Nephron progenitor cell (in vitro differentiated cells): ENCODE measurements at regions not wholly inside any gene's neighbourhood (a gene's known extent, or its start where the extent isn't known, plus 50 kb on each side); places are given as distances from the start of the nearest gene placed in this dataset.
"Not testable (repeated sequence)": the region's sequence is repeated elsewhere in the genome, so short reads cannot be mapped to it uniquely, and the experiment has no call there.

Experiments used
- DNase-seq: peaks from one replicate; pipeline ENCODE4 v3.0.0; 2021
- H3K27ac Mint-ChIP-seq: 2 replicates; pipeline ENCODE4 v1.8.0; 2021; ENCODE audit warnings: mild to moderate bottlenecking, moderate library complexity, mixed read lengths
- H3K27me3 Mint-ChIP-seq: 2 replicates; pipeline ENCODE4 v1.8.0; 2021; ENCODE audit warnings: mild to moderate bottlenecking, low read depth, mixed read lengths; ENCODE audit not compliant: poor library complexity
- H3K36me3 Mint-ChIP-seq: 2 replicates; pipeline ENCODE4 v1.8.0; 2021; ENCODE audit warnings: low read depth, mixed read lengths
- H3K4me1 Mint-ChIP-seq: 2 replicates; pipeline ENCODE4 v1.8.0; 2021; ENCODE audit warnings: mixed read lengths
- H3K4me3 Mint-ChIP-seq: 2 replicates; pipeline ENCODE4 v1.8.0; 2021; ENCODE audit warnings: mild to moderate bottlenecking, moderate library complexity, mixed read lengths
- H3K9me3 Mint-ChIP-seq: 2 replicates; pipeline ENCODE4 v1.8.0; 2021; ENCODE audit warnings: mild to moderate bottlenecking, moderate library complexity, mixed read lengths
- CTCF ChIP-seq: fragments of 200-600 bp; sonication (generic); IDR thresholded peaks from 2 replicates; pipeline ENCODE4 v1.5.0; 2021; ENCODE audit warnings: antibody characterized with exemption

GRCh38 chr1:174079796-174080195, 57.6 kb upstream of the RC3H1 start:
- Mint-ChIP-seq H3K36me3 (no peaks in the 10 kb centered on the region), H3K4me1 (peaks cover 11% of the 10 kb centered on the region), H3K9me3 (peaks cover 7% of the 10 kb centered on the region), H3K27me3 (peaks cover 4% of the 10 kb centered on the region), H3K4me3 (no peak overlapping the region), H3K27ac (no peak overlapping the region)
- no peak for TF ChIP-seq CTCF
- DNase-seq: no peak

GRCh38 chr1:174078916-174079315, 56.8 kb upstream of the RC3H1 start:
- H3K27me3 Mint-ChIP-seq: not testable (repeated sequence)
- H3K4me1 Mint-ChIP-seq: peaks cover 11% of the 10 kb centered on the region

GRCh38 chr1:174077749-174078490, 55.8 kb upstream of the RC3H1 start:
- no peak for DNase-seq
- no peak overlapping the region for H3K27ac Mint-ChIP-seq
- no peak overlapping the region for H3K4me3 Mint-ChIP-seq
- peaks cover 7% of the 10 kb centered on the region for H3K9me3 Mint-ChIP-seq
- no peak for TF ChIP-seq CTCF
- H3K4me1 Mint-ChIP-seq: peaks cover 19% of the 10 kb centered on the region
- peaks cover 4% of the 10 kb centered on the region for H3K27me3 Mint-ChIP-seq
- no peaks in the 10 kb centered on the region for H3K36me3 Mint-ChIP-seq

More at GRCh38 chr1:174078916-174079315, 56.8 kb upstream of the RC3H1 start:
- not testable (repeated sequence) for H3K36me3 Mint-ChIP-seq, H3K27ac Mint-ChIP-seq, H3K4me3 Mint-ChIP-seq, DNase-seq, H3K9me3 Mint-ChIP-seq

- Mint-ChIP-seq H3K4me3 (no peak overlapping the region), H3K27ac (no peak overlapping the region), H3K27me3 (peaks cover 4% of the 10 kb centered on the region), H3K9me3 (peaks cover 7% of the 10 kb centered on the region), H3K36me3 (no peaks in the 10 kb centered on the region), H3K4me1 (peaks cover 26% of the 10 kb centered on the region)
- DNase-seq: no peak
- TF ChIP-seq CTCF: no peak
Observed at GRCh38 chr1:174075245-174075692, 53.1 kb upstream of the RC3H1 start.

GRCh38 chr1:174074757-174075156, 52.6 kb upstream of the RC3H1 start:
- peaks cover 26% of the 10 kb centered on the region for H3K4me1 Mint-ChIP-seq
- H3K36me3 Mint-ChIP-seq: no peaks in the 10 kb centered on the region
- peaks cover 6% of the 10 kb centered on the region for H3K9me3 Mint-ChIP-seq
- DNase-seq: no peak
- no peak overlapping the region for H3K27ac Mint-ChIP-seq
- peaks cover 2% of the 10 kb centered on the region for H3K27me3 Mint-ChIP-seq
- H3K4me3 Mint-ChIP-seq: no peak overlapping the region
- TF ChIP-seq CTCF: no peak

GRCh38 chr1:174072581-174072980, 50.4 kb upstream of the RC3H1 start:
- Mint-ChIP-seq H3K4me1 (peaks cover 17% of the 10 kb centered on the region), H3K27me3 (no peaks in the 10 kb centered on the region), H3K4me3 (no peak overlapping the region), H3K36me3 (no peaks in the 10 kb centered on the region), H3K27ac (peak overlapping the region; percentile 58), H3K9me3 (no peaks in the 10 kb centered on the region)
- no peak for TF ChIP-seq CTCF
- DNase-seq: no peak
